ENCODE measurements at regions not wholly inside any gene's neighbourhood (a gene's known extent, or its start where the extent isn't known, plus 50 kb on each side); places are given as distances from the start of the nearest gene placed in this dataset.

DNA sequence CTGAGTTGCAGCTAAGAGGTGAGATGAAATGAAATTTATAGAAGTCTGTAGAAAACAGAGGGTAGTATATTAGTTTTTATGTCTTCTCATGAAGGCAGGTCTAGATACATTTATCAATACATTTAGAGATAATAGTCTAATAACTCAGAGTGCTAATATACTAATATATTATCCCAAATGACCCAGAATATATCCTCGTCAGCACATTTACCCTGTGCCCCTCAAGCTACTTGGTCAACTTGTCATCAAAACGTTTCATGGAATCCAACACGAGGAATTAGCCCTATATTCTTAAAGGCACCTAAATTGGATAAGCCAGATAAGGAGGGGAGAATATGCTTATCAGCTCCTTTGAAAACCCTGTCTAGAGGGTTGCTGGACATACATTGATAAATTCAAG lies 415.1 kb upstream of the LRRTM1 start:
- TF ChIP-seq, protein P1, sequence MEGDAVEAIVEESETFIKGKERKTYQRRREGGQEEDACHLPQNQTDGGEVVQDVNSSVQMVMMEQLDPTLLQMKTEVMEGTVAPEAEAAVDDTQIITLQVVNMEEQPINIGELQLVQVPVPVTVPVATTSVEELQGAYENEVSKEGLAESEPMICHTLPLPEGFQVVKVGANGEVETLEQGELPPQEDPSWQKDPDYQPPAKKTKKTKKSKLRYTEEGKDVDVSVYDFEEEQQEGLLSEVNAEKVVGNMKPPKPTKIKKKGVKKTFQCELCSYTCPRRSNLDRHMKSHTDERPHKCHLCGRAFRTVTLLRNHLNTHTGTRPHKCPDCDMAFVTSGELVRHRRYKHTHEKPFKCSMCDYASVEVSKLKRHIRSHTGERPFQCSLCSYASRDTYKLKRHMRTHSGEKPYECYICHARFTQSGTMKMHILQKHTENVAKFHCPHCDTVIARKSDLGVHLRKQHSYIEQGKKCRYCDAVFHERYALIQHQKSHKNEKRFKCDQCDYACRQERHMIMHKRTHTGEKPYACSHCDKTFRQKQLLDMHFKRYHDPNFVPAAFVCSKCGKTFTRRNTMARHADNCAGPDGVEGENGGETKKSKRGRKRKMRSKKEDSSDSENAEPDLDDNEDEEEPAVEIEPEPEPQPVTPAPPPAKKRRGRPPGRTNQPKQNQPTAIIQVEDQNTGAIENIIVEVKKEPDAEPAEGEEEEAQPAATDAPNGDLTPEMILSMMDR (IDR thresholded peaks at IDR 0.05), result no peak
- TF ChIP-seq POLR2A (IDR thresholded peaks at IDR 0.05), result no peak

All from heart left ventricle (tissue), 13 donors.